ENCODE measurements at regions not wholly inside any gene's neighbourhood (a gene's known extent, or its start where the extent isn't known, plus 50 kb on each side); places are given as distances from the start of the nearest gene placed in this dataset.

DNA sequence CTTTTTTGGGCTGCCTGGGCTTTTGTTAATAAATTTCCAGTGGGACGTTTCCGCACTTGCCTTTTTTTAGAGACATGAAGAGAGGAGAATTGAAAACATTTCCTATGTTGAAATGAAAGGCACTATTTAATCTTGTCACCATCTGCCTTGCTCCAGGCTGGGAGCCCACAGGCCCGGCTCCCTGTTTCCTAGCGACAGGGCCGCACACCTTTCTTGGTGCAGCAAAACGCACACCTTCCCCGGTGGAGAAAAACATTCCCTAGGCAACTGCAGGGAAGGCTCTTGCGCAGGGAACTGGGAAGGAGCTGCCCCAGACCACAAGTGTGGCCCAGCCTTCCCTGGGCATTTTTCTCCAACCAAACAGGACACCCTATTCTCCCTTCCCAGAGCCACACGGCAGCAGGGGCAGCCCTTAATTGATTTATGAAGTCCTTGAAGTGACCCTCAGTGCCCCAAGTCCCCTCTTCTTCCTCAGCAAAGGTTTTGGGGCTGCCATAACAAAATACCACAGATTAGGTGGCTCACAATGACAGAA, 79.3 kb upstream of the KCNK12 start:
- DNase-seq: no peak

GRCh38 chr2:47645246-47645645, 74.5 kb upstream of the KCNK12 start:
- no peak for DNase-seq

GRCh38 chr2:47644351-47644750, 73.6 kb upstream of the KCNK12 start:
- no peak for DNase-seq

- DNase-seq: no peak
Observed at GRCh38 chr2:47641366-47641765, 70.6 kb upstream of the KCNK12 start.

DNA sequence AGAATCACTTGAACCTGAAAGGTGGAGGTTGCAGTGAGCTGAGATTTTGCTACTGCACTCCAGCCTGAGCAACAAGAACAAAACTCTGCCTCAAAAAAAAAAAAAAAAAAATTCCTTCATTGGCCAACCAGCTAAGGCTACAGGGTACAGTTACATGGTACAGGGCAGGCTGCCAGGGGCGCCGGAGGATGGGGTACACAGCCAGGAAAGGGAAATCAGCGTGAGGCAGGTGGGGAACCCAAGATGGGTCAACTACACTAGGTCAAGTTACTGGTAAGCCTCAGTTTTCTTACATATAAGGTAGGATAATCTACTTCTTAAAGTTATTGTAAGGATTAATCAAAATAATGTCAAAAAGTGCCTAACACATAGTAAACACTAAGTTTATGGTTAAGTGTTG, 69.6 kb upstream of the KCNK12 start:
- DNase-seq: no peak

- no peak for DNase-seq
Observed at GRCh38 chr2:47639467-47639866, 68.7 kb upstream of the KCNK12 start.

DNA sequence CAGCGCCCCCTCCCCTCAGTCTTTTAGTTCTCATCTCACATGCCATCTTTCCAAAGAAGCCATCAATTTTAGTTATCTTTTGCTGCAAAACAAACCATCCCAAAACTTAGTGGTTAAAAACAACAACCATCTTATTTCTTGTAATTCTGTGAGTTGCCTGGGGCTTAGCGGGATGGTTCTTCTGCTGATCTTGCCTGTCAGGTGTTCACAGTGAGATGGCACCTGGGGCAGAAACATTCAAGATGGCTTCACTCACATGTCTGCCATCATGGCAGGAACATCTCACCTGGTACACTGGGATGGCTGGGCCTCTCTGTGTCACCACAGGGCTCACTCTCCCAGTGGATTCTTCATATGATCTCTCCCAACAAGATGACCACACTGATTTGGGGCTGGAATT, 67.6 kb upstream of the KCNK12 start:
- no peak for DNase-seq

GRCh38 chr2:47636596-47637264, 65.9 kb upstream of the KCNK12 start:
- no peak for DNase-seq

GRCh38 chr2:47636176-47636575, 65.4 kb upstream of the KCNK12 start:
- no peak for DNase-seq

GRCh38 chr2:47632754-47633153, 62.0 kb upstream of the KCNK12 start:
- DNase-seq: no peak

DNA sequence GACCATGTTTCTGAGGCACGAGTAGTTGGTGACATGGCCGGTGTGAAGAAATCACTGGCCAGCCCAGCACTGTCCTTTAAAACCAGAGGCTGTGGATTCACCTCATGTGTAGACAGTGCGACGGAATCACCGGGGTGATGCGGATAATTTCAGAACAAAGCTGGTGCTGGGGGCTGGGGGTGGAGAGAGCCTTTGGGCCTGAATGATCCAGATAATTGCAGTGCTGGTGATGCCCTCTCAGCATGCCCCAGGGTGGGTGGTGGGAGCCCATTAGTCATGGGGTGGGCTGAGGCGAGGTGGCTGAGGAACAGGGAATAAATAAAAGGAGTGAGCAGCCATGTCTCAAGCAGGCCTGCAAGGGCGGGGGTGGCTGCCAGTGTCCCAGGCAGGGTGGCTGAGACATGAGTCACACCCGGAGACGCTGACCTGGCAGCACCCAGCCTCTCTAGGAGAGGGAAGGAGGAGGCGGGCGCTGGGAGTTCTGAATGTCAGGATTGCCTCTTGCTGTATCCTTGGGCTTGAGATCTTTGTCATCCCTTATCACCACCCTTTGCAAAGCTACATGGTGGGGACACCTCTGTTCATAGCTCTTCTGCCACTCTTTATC, 61.1 kb upstream of the KCNK12 start:
- peak in 1 of 2 experiments; percentile 20 for DNase-seq

DNA sequence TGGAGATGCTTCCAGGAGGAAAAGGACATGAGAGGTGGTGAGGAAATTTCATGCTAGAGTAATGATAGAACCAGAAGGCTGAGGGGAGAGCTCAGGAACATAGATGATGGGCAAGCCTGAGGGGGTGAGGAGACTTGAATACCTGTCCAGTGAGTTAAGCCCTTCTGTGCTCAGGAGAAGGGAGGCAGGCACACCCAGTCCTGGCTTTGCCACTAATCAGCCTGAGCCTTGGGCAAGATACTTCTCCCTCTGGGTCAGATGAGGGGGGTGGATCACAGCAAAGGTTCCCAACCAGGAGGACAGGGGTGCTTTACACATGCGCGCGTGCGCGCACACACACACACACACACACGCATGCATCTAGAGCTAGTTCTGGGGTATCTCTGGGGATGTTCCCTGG, 60.5 kb upstream of the KCNK12 start:
- no peak for DNase-seq

GRCh38 chr2:47629501-47630460, 59.0 kb upstream of the KCNK12 start:
- no peak for DNase-seq

DNA sequence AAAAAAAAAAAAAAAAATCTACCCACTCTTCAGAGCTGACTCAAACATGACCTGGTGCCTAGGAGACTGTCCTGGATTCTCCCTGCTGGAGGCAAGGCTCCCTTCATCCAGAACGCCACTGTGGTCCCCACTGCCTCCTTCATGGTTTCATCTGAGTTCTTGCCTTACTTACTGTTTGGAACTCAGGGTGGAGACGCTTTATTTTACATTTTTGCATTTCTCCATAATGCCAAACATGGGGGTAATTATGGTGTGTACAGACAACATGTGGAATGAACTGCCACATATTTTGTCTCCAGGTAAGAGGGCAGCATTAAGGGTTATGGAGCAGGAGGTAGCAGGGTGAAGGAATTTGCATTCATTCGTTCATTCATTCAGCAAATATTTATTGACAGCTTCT, 58.1 kb upstream of the KCNK12 start:
- DNase-seq: no peak

DNA sequence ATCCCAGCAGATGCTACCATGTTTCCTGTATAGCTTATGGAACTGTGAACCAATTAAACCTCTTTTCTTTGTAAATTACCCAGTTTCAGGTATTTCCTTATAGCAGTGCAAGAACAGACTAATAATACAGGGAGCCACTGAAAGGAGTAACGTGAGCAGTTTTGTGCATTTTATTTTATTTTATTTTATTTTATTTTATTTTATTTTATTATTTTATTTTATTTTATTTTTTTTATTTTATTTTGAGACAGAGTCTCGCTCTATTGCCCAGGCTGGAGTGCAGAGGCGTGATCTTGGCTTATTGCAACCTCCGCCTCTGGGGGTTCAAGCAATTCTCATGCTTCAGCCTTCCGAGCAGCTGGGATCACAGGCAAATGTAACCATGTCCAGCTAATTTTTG, 55.9 kb upstream of the KCNK12 start:
- no peak for DNase-seq

- DNase-seq: peak; percentile 22 to 38
Observed at GRCh38 chr2:47623140-47623539, 52.4 kb upstream of the KCNK12 start.

GRCh38 chr2:47620770-47621437, 50.1 kb upstream of the KCNK12 start:
- DNase-seq: no peak

Measured in Kasumi-1 (cell line).